HUES64 (cell line): ENCODE measurements at regions not wholly inside any gene's neighbourhood (a gene's known extent, or its start where the extent isn't known, plus 50 kb on each side); places are given as distances from the start of the nearest gene placed in this dataset.

Experiments used
- H3K27ac ChIP-seq: 2 replicates; pipeline ENCODE4 v1.7.0; 2013; ENCODE audit warnings: low read depth, low read length, inconsistent platforms
- H3K27me3 ChIP-seq: 2 replicates; pipeline ENCODE4 v1.6.1; 2013; ENCODE audit warnings: mild to moderate bottlenecking, low read length; ENCODE audit not compliant: insufficient read depth
- H3K36me3 ChIP-seq: 2 replicates; pipeline ENCODE4 v1.6.1; 2013; ENCODE audit warnings: mild to moderate bottlenecking, low read length; ENCODE audit not compliant: insufficient read depth
- H3K4me1 ChIP-seq: 2 replicates; pipeline ENCODE4 v1.6.1; 2013; ENCODE audit warnings: mild to moderate bottlenecking, low read length, moderate library complexity; ENCODE audit not compliant: insufficient read depth
- H3K4me3 ChIP-seq: 2 replicates; pipeline ENCODE4 v1.5.1; 2013; ENCODE audit warnings: mild to moderate bottlenecking, low read length, moderate library complexity
- H3K9ac ChIP-seq: 2 replicates; pipeline ENCODE4 v1.6.1; 2013; ENCODE audit warnings: mild to moderate bottlenecking, low read depth, low read length
- H3K9me3 ChIP-seq: 2 replicates; pipeline ENCODE4 v1.6.1; 2013; ENCODE audit warnings: low read depth, low read length; ENCODE audit not compliant: insufficient read depth
- WGBS: fragments of 150-250, 120-280 bp; methylation state at CpG from one replicate; pipeline ENCODE4 v1.1.7; 2013; ENCODE audit warnings: missing lambda C conversion rate; 5-methylcytosine and 5-hydroxymethylcytosine counted together

DNA sequence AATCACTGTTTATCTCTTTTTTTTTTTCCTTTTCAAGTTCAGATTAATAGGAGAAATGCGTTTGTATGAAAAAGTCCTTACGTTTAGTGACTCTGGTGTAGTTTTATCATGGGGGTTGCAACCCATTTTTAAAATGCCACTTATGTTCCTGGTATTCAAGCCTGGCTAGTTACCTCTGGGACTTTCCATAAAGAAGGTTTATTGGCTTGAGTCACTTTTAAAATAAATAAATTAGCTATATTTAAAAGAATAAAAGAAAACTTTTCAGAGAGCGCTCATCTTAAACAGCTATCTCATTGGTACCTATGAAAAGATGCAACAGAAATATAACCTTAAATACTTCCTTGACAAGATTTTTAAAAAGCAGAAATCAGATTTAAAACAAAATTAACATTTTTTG lies 275.0 kb upstream of the IL1RAPL1 start:
- Histone ChIP-seq H3K9me3 (no peaks in the 10 kb centered on the region), H3K27me3 (no peaks in the 10 kb centered on the region), H3K4me3 (no peak overlapping the region), H3K4me1 (no peaks in the 10 kb centered on the region), H3K36me3 (no peaks in the 10 kb centered on the region), H3K9ac (no peak overlapping the region), H3K27ac (no peak overlapping the region)
- WGBS = 100% methylated on average over 2 of the region's 3 CpGs

DNA sequence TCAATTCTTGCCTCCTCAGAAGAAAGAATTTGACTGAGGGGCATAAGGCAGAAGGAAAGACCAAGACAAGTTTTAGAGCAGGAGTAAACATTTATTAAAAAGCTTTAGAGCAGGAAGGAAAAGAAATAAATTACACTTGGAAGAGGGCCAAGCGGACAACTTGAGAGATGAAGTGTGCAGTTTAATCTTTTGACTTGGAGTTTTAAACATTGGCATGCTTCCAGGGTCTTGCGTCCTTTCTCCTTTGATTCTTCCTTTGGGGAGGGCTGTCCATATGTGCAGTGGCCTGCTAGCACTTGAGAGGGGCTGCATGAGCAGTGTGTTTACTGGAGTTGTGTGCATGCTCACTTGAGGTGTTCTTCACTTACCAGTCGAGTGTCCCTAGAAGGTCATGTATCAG lies 275.8 kb upstream of the IL1RAPL1 start:
- Histone ChIP-seq H3K9me3 (no peaks in the 10 kb centered on the region), H3K27me3 (no peaks in the 10 kb centered on the region), H3K4me3 (no peak overlapping the region), H3K36me3 (no peaks in the 10 kb centered on the region), H3K4me1 (no peaks in the 10 kb centered on the region), H3K27ac (no peak overlapping the region), H3K9ac (no peak overlapping the region)
- WGBS = 94% methylated on average over 3 of the region's 3 CpGs

DNA sequence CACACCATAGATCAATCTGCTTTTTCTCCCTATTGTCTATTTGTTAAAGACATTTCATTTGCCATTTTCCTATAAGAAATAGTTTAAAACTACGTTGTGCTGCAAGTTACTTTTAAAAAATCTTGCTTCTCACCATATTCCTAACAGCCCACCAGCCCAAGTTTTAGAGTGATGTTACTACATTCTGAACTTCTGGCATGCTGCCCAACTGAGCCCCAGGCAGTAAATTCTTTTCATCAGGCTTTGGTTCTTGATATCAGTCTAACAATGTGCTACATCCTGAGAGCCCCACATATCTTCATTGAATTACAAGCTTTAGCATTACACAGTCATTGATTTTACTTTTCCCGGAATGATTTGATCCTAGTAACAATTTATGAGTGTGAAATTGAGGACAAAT lies 283.8 kb upstream of the IL1RAPL1 start:
- 80% methylated on average over 1 of the region's 2 CpGs for WGBS
- no peak overlapping the region for H3K4me3 ChIP-seq
- no peak overlapping the region for H3K9ac ChIP-seq
- no peaks in the 10 kb centered on the region for H3K27me3 ChIP-seq
- H3K27ac ChIP-seq = no peak overlapping the region
- no peaks in the 10 kb centered on the region for H3K4me1 ChIP-seq
- H3K9me3 ChIP-seq = no peaks in the 10 kb centered on the region
- H3K36me3 ChIP-seq = no peaks in the 10 kb centered on the region

DNA sequence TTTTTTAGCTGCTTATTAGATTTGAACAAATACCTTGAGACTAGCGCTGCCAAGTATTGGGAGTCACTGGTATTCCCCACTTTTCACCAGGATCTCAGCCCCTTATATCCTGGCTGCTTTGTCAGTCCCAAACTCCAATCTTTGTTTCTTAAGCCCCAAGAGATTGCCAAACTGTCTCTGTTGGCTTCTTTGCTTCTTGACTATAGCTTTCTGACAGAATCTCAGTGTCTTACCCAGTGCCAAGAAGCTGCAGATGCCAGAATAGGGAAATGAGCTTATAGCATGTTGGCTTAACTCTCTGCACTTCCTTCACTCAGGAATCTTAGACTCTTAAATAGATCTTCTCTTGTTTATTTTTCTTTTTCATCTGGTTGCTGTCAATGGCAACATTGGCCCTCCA lies 297.5 kb upstream of the DCAF8L1 start:
- Histone ChIP-seq H3K36me3 (no peaks in the 10 kb centered on the region), H3K27me3 (no peaks in the 10 kb centered on the region), H3K4me1 (no peaks in the 10 kb centered on the region), H3K9me3 (no peaks in the 10 kb centered on the region), H3K9ac (no peak overlapping the region), H3K4me3 (no peak overlapping the region), H3K27ac (no peak overlapping the region)
- 89% methylated on average over 1 of the region's 1 CpG for WGBS

DNA sequence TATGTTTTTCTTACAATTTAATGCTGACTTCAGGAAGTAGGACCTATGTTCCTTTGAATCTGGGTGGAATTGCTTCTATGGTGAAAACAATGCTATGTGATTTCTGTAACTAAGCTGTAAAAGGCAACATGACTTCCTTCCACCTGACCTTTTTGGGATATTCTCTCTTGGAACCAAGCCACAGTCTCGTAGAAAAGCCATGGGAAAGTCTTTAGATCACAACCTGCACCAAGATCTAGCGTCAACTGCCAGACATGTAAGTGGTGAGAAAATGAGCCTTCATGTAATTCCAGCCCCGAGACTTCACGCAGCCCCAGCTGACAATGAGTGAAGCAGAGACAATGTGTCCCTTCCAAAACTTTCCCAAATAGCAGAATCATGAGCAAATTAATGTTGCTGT lies 297.0 kb upstream of the DCAF8L1 start:
- H3K4me1 ChIP-seq = no peaks in the 10 kb centered on the region
- H3K36me3 ChIP-seq = no peaks in the 10 kb centered on the region
- no peaks in the 10 kb centered on the region for H3K27me3 ChIP-seq
- WGBS = 95% methylated on average over 4 of the region's 4 CpGs
- H3K4me3 ChIP-seq = no peak overlapping the region
- no peak overlapping the region for H3K9ac ChIP-seq
- H3K9me3 ChIP-seq = no peaks in the 10 kb centered on the region
- no peak overlapping the region for H3K27ac ChIP-seq

DNA sequence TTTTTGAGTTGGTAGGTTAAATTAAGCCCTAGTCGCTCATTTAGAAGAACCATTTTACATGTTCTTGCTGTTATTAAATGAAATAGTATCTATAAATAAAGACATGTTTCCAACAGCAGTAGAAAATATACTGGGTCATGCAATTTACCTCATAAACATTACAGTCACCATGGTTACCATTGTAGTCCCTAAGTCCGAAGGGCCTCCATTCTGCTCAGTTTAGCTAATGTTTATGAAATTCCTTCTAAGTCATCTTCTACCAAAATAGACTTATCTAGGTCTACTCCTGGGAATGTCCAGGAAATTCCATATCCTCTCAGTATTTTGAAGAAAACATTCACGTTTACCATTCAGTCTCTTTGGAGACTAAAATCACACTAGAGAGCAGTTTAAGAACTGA lies 292.5 kb upstream of the DCAF8L1 start:
- H3K27me3 ChIP-seq = no peaks in the 10 kb centered on the region
- no peaks in the 10 kb centered on the region for H3K36me3 ChIP-seq
- no peaks in the 10 kb centered on the region for H3K9me3 ChIP-seq
- no peak overlapping the region for H3K4me3 ChIP-seq
- H3K4me1 ChIP-seq = no peaks in the 10 kb centered on the region
- no peak overlapping the region for H3K27ac ChIP-seq
- no peak overlapping the region for H3K9ac ChIP-seq
- WGBS = 92% methylated on average over 2 of the region's 3 CpGs

DNA sequence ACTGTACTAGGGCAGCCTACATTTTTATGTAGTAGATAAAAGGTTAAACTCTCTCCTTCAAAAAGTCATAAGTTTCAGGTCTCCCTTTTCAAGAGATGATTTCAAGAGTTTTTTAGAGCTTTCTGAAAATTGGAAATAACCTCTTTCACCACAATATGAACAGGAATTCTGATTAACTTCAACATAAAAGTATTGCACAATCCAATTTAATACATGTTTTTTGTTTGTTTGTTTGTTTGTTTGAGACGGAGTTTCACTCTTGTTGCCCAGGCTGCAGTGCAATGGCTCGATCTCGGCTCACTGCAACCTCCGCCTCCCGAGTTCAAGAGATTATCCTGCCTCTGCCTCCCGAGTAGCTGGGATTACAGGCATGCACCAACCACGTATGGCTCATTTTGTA lies 265.4 kb upstream of the DCAF8L1 start:
- Histone ChIP-seq H3K27ac (no peak overlapping the region), H3K27me3 (no peaks in the 10 kb centered on the region), H3K36me3 (no peaks in the 10 kb centered on the region), H3K9ac (no peak overlapping the region), H3K9me3 (no peaks in the 10 kb centered on the region), H3K4me3 (no peak overlapping the region), H3K4me1 (no peaks in the 10 kb centered on the region)
- WGBS = 98% methylated on average over 7 of the region's 7 CpGs

DNA sequence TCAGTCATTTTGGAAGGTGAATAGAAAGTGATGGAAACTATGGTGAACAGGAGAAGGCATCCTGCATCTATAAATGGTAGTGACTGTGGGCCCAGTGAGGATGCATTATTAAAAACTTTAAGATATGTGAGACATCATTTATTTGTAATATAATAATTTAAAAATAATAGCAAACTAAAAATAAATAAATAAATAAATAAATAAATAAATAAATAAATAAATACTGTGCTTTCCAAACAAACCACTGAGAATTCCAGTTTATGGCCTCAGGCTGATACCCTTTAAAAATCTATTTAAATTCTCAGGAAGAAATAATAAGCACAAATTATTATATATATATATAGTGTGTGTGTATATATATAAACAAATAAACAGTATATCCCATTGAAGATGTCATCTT lies 248.0 kb upstream of the DCAF8L1 start:
- Histone ChIP-seq H3K27ac (no peak overlapping the region), H3K27me3 (no peaks in the 10 kb centered on the region), H3K9me3 (no peaks in the 10 kb centered on the region), H3K9ac (no peak overlapping the region), H3K4me3 (no peak overlapping the region), H3K36me3 (no peaks in the 10 kb centered on the region), H3K4me1 (no peaks in the 10 kb centered on the region)

DNA sequence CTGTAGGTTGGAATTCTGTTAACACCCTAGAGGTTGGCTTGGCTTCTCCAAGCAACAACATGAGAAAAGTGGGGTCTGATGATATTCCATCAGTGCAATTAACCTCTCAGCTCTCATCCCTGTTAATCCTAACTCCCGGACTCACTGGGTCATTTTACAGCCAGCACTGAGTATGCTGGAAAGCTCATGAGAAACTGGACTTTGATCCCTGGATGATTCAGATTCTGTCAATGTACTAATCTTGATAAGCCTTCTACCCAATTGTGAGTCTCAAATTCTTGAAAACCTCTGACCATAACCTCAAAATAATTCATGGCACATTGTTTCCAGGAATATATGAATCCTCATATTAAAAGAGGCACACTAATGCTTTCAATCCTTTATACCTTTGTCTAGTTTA lies 244.3 kb upstream of the DCAF8L1 start:
- Histone ChIP-seq H3K4me3 (no peak overlapping the region), H3K27me3 (no peaks in the 10 kb centered on the region), H3K36me3 (no peaks in the 10 kb centered on the region), H3K9me3 (no peaks in the 10 kb centered on the region), H3K27ac (no peak overlapping the region), H3K9ac (no peak overlapping the region), H3K4me1 (no peaks in the 10 kb centered on the region)
- WGBS = 89% methylated on average over 1 of the region's 1 CpG

DNA sequence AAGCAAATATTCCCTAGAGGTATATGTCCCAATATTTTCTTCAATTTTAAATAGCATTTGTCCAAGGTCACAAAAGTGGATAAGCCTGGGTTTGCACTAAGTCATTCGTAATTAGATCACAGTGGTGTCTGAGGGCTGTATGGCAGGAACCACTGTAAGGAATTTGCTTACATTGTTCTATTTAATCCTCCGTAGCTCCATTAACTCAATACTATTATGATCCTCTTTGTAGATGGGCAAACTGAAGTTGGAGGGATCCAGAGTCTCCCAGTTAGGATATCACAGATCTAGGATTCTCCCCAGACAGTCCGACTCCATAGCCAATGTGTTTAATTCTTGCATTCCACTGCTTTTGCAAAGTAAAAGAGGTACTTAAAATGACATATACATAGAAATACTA lies 242.7 kb upstream of the DCAF8L1 start:
- Histone ChIP-seq H3K36me3 (no peaks in the 10 kb centered on the region), H3K9me3 (no peaks in the 10 kb centered on the region), H3K4me3 (no peak overlapping the region), H3K27me3 (no peaks in the 10 kb centered on the region), H3K9ac (no peak overlapping the region), H3K4me1 (no peaks in the 10 kb centered on the region), H3K27ac (no peak overlapping the region)
- 100% methylated on average over 1 of the region's 3 CpGs for WGBS

DNA sequence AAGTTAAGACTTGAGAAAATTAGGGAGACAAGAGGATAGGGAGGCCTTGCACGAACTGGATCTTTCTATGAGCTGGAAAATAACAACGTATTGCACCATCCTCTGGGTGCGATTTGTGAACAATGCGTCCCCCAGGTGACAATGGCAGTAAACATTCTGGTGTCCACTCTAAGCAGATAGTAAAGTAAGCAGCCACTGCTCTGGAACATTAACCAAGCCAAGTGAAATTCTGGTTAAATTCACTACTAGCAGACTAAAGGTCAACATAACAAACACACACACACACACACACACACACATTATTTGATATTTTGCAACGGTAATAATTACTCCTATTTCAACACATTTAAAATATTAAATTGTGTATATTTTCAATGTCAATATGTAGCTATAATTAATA lies 242.2 kb upstream of the DCAF8L1 start:
- Histone ChIP-seq H3K4me3 (no peak overlapping the region), H3K27me3 (no peaks in the 10 kb centered on the region), H3K9me3 (no peaks in the 10 kb centered on the region), H3K9ac (no peak overlapping the region), H3K27ac (no peak overlapping the region), H3K4me1 (no peaks in the 10 kb centered on the region), H3K36me3 (no peaks in the 10 kb centered on the region)
- 94% methylated on average over 4 of the region's 5 CpGs for whole genome bisulfite sequencing

DNA sequence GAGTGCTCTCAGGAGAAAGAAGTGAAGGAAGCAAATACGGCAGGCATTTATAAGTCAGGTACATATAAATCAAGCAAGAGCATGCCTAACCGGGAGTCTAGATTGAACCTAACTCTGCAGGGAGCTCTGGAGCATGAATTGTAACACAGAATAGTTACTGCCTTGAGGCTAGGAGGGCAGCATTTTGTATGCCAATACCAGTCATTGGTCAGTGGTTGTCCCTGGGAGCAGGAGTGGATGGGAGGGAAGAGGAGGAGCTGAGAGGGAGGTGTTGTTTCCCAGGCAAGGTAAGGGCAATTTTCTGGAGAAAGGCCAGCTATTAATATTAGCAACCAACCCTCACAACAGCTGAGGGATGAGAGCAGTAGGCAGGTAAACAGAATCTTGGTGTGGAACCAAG lies 224.7 kb upstream of the DCAF8L1 start:
- no peaks in the 10 kb centered on the region for H3K36me3 ChIP-seq
- WGBS = 58% methylated on average over 2 of the region's 2 CpGs
- no peak overlapping the region for H3K27ac ChIP-seq
- H3K9ac ChIP-seq = no peak overlapping the region
- H3K4me1 ChIP-seq = peaks cover 7% of the 10 kb centered on the region; the same call in 1 of the 2 replicates
- no peaks in the 10 kb centered on the region for H3K9me3 ChIP-seq
- H3K4me3 ChIP-seq = no peak overlapping the region
- no peaks in the 10 kb centered on the region for H3K27me3 ChIP-seq
